Mesenteric fat pad (tissue), 1 donor: ENCODE measurements at regions not wholly inside any gene's neighbourhood (a gene's known extent, or its start where the extent isn't known, plus 50 kb on each side); places are given as distances from the start of the nearest gene placed in this dataset.

Experiments
- DNase-seq: peaks from one replicate; pipeline ENCODE4 v3.0.0-alpha.2; 2020; ENCODE audit warnings: low spot score
- donor health status: DM: yes; HTN: yes; CAD: no.

DNA sequence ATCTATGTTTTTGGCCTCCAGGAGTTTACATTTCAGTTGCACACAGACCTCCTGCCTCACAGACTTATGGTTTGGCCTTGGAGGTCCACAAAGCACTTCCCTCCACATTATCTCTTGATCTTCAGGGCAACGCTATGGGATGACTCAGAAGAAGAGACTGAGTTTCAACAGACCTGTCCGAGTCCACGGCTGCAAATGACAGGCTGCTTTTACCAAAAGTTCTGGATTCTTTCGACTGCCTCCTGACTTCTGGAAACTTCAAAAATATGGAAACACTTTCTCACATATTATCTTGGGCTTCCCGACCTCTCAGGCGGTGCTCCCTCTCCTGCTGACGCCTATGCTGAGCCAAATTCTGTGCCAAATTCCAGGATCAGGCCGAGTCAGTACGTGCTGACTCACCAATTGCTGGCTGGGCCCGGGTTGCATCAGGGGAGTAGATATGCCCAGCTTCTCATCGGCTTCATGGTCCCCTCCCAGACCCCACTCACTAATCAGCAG is 190.2 kb downstream of the BMP7 start:
- DNase-seq = no peak

DNA sequence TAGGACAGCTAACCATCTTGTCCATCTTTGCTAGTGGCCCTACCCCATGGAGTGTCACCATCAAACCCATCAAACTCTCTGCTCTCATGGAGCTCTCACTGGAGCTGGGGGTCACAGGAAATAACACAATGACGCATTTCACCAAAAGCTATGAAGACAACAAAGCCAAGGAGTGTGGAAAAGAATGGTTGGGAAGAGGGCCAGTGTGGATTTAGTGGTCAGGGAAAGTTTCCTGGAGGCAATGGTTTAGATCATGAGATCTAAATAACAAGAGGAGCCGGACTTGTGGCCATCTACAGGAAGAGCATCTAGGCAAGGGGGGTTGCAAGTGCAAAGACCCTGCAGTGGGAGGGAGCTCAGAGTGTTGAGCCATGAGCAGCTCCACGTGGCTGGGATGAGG is 189.5 kb downstream of the BMP7 start:
- DNase-seq = no peak

DNA sequence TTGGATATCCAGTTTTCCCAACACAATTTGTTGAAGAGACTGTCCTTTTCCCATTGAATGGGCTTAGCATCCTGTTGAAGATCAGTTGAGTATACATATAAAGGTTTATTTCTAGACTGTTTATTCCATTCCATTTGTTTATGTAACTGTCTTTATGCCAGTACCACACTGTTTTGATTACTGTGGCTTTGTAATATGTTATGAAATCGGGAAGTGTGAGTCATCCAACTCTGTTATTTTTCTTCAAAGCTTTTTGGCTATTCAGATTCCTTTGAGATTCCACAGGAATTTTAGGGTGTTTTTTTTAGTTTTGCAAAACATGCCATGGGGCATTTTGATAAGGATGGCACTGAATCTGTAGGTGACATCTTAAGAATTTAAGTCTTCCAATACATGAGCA is 188.3 kb downstream of the BMP7 start:
- DNase-seq = no peak

DNA sequence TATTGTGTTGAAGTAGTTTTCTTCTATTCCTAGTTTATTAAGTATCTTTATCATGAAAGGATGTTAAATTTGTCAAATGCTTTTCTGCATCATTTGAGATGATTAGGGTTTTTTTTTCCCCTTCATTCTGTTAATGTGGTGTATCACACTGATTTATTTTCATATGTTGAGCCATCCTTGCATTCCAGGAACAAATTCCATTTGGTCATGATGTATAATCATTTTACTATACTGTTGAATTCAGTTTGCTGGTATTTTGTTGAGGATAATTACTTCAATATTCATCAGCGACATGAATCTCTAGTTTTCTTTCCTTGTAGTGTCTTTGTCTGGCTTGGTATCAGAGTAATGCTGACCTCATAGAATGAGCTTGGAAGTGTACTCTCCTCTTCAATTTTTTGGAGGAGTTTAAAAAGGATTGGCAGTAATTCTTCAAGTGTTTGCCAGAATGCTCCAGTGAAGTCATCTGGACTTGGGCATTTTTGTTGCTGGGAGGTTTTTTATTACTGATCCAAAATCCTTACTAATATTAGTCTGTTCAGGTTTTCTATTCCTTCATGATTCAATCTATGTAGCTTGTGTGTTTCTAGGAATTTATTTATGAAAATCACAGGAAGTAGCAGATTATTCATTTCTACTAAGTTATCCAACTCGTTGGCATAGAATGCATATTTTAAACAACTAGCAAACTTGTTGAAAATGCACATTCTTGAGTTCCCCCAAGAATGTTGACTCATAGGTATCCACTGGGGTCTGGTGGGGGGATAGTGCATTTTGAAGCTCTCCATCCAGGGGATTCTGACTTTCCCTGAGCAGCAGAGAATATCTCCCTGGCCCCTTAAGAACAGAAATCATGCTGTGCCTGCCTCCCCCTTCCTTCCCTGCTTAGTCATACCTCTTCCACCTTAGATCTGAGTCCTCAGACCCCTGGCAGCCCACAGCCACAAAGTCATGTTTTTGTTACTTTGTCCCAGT is 187.1 kb downstream of the BMP7 start:
- DNase-seq = no peak

DNA sequence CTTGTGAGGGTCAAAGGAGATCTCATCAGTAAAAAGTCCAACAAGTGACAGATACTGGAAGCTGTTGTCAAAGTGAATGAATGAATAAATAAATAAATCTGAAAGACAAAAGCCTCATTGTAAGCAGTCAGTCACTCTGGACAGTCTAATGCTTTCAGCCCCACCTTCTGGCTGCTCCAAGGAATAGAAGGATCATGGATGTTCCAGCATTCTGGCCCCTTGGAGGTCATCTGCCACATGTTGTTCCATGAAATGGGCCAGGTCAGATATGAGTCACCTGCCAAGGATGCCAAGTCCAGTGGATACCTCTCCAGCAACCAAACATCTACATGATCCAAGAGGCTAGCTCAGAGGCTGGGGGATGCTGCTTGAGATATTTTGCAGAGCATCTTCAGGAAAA is 185.6 kb downstream of the BMP7 start:
- DNase-seq = no peak

DNA sequence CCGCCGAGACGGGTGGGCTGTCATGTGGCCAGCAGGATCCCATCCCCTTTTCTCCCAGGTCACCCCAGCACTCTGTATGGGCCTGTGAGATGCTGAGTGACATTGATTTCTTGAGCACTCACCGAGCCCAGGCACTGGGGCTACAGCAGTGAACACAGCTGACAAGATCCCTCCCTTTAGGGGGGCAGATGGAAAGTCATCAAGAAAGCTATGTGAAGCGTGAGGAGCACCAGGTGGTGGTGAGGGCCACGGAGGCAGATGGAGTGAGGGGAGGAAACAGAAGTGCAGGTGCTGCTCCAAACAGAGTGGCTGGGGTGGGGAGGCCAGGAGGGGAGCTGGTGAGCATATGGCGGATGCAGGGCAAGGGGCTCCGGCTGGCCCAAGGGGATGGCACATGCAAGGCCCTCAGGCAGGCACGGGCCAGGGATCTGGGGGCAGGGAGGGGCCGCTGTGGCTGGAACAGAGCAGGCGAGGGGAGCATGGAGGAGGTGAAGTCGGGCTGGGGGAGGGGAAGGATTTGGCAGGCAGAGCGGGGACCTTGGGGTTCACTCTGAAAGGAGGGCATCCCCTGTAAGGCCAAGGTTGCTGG is 184.0 kb downstream of the BMP7 start:
- DNase-seq = no peak

DNA sequence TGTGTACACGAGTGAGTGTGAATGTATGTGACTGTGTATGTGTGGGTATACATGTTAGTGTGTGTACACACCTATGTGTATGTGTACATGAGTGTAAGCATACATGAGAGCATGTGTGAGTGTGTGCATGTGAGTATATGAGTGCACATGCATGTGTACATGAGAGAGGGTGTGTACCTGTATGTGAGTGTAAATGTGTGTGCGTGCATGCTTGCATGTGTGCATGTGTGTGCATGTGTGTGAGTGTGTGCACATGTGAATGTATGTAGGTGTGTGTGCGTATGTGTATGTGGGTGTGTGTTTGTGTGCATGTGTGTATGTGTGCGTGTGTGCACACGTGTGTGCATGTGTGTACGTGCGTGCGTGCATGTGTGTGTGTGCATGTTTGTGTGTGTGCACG is 183.4 kb downstream of the BMP7 start:
- DNase-seq = no peak

DNA sequence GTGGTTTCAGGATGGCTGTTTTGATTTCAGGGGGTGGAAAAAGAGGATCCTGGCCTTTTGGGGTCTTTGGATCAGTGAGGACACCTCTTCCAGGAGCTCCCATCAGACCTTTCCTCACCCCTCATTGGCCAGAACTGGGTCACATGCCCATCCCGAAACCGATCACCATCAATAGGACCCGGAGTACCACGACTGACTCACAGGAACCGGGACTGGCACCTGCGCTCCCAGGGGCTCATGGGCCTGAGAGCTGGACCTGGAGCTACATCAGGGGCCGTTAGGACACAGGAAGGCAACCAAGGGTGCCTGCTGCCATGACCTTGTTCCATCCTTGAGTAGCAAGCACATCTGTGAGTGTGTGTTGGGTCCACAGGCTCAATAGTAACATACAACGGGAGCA is 180.4 kb downstream of the BMP7 start:
- no peak for DNase-seq

DNA sequence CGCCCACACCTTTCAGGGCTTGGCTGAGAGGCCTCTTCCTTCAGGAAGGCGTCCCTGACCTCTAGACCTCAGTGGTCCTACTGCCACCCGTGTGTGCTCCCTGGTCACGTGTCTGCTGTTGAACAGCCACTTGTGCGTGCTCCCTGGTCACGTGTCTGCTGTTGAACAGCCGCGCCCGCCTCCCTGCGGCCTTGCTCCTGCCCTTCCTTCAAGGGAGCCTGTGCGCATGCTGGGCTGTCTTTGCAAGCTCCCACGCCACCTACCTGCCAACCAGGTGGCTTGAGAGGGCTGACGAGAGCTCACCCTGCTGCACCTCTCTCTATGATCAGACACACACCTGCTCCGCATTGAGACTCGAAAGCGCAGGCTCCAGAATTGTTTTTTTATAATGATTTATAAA is 179.3 kb downstream of the BMP7 start:
- no peak for DNase-seq

DNA sequence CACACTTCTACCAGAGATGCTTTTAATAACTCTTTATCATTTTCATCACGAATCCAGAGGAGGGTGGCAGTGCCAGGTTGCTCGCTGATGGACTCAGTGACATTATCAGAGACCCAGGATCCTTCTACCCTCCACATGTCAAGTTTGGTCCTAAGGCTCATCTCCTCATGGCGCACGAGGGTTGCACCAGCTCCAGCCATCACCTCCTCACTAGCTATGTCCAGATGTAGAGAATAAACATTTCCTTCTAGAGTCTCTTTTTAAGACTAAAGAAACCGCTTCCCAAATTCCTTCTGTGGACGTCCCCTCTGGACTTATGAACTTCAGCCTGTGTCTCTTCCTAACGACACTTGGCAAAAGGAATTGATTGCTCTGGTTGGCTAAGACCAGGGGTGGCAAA is 178.7 kb downstream of the BMP7 start:
- no peak for DNase-seq

DNA sequence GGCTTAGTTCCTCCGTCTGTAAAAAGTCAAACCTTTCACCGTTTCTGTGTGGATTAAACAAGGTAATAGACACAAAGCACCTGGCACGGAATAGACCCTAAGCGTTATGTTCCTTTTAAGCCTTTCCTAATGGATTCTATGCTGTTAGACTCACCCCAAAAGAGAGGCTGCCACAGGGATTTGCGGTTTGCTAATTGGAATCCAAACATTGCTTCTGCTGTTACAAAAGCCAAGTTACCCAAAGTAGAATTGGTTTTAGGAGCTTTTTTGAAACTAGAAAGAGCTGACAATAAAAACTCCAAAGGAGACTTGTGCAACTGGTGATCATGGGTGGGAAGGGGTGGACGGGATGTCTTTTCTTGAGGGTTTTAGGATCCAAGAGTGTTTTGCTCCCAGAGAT is 178.0 kb downstream of the BMP7 start:
- no peak for DNase-seq

DNA sequence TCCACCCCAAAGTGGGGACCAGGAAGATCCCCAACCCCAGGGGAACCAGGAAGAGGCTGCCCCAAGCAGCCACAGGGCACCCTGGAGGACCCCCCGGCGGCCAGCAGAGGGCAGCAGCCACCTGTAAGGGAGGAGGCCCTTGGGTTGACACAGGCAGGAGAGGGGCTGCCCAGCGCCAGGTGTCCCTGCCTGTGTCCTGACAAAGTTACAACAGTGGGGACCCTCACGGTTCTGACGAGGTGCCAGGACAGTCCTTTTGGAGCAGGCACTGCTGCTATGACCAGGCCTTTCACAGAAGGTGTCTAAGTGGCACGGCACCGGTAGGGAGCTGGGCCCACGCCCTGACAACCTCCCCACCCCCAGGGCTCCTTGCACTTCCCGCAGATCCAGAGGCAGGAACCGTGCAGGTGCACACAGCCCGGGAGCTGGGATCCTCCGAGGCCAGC is 176.7 kb downstream of the BMP7 start:
- DNase-seq = no peak

DNA sequence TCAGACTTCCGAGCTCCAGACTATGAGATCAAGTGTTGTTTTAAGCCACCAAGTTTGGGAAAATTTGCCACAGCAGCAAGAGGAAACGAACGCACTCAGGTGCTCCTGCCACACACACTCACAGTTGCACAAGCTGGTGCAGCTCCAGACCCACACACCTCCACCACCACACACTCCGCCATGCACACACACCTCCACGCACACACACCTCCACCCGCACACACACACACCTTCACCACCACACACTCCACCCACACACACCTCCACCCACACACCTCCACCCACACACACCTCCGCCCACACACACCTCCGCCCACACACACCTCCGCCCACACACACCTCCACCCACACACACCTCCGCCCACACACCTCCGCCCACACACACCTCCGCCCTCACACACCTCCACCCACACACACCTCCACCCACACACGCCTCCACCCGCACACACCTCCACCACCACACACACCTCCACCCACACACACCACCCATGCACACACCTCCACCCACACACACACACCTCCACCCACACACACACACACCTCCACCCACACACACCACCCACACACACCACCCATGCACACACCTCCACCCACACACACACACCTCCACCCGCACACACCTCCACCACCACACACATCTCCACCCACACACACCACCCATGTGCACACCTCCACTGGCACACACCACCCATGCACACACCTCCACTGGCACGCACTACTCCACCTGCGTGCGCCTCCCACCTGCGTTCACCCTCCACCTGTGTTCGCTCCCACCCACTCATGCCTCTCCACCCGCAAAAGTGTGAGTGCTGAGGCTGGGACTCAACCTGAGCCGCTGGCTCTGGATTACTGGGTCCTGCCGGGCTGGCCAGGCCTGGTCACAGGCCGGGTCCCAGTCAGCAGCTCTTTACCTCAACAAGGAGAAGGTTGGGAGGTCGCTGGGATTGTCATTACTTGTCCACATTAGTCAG is 175.6 kb downstream of the BMP7 start:
- no peak for DNase-seq

DNA sequence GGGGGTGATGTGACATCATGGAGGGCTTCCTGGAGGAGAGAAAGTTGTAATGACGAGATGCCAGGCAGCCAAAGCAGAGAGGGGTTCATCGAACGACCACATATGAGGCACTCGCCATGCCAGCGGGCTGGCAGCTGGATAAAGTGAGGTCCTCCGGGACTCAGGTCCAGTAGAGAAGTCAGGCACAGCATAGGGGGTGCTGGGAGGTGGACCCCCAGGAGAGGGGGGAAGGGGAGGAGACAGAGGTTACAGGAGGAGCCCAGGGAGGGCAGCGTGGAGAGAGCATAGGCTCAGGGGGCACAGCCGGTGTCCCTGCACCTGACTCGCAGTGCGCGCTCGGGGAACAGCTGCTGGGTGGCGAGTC is 174.7 kb downstream of the BMP7 start:
- DNase-seq = no peak

DNA sequence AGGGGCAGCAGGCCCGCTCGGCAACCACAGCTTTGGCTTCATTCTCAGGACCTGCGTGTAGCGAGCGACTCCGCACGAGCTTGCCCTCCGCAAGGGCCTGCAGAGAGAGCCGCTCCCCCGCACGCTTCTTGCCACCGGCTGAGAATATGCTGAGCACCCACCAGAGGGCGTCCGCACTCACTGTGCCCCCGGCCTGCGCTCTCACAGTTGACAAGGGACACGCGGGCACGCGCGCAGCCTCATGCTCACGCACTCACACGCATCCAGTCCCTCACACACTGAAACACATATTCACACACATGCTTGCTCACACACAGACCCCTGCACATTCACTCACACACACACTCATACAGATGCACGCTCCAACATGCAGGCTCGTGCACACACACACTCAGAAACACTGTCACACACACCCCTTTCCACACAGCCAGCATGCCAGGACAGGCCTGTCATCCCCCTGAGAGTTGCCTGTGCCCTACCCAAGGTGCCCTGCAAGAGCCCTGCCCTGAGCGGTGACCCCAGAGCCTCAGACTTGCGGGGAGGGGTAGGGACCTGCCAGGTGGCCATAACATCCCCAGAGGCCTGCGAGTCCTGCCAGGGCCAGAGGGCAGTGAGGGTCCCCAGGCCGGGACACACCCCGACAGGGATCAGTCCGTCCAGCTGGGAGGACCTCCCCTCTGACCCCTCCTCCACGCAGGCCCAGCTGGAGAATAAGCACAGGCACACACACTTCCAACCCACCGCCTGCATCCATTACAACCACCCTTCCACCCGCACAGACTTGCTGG is 174.1 kb downstream of the BMP7 start:
- no peak for DNase-seq

DNA sequence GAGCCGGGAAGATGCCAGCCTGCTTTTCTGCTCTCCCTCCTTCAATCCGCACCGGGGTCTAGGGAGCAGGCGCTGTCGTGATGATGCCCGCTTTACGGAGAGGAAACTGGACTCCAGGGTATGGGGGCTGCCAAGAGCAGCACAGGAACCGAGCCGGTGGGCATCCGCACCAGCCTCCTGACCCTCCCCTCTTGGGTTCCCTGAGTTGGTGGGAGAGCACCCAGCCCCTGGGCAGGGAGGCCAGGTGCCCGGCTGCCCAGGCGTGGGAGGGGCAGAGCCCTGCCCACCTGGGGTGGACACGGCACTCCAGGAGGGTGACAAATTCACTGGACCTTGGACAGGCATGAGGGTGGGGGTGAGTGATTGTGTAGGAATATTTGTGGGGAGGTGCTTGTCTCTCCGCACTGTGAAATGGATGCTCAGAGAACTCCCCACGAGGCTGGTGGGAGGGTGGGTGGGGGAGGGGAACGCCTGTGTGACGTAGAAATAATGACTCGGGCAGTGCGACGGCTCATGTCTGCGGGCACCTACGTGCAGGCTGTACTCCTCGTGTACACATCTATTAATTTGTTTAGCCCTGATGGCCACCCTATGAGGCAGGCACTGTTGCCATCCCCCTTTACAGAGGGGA is 173.4 kb downstream of the BMP7 start:
- DNase-seq = no peak

DNA sequence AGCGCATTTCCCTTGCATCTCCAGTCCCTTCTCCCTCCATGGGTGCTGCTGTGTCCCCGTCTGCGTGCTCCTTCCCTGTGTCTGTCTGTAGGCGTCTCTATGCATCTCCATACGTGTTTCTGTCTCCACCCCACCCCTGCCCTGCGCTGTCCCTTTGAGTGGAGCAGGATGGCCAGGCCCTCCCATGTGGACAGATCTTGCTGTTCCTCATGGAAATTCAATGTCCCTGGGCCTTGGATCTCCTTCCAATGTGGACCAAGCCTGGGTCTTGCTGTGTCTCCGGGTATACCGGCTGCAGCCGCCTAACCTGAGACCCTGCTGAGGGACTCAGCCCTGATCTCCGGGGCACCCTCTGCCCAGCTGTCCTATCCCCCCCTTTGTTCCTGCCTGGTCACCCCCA is 172.7 kb downstream of the BMP7 start:
- DNase-seq = no peak

DNA sequence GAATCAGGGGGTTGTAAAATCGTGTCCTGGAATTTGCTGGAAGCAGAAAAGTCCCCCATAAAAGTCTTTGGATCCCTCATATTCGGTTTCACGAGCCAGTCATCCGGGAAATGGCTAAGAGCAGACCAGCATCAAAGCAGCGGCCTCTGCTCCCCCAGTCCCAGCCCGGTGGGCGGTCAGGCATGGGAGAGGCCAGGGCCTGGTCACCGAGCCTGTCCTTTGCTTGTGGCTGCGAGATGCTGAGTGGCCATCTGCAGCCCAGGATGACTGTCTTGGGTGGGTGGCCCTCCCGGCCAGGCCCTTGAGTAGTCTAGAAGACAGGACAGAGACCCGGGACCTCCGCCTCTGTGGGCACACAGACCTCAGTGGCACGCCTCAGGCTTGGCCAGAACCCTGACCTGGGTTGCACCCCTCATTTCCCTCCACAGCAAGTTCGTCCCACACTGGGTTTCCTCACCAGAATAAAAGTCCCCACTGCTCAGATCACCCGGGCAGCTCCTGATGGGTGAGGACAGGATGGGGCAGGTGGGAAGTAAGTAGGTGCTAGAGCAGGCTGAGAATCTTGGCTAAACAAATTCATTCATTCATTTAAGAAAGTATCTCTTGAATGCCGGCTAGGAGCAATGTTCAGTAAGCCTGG is 172.1 kb downstream of the BMP7 start:
- no peak for DNase-seq

DNA sequence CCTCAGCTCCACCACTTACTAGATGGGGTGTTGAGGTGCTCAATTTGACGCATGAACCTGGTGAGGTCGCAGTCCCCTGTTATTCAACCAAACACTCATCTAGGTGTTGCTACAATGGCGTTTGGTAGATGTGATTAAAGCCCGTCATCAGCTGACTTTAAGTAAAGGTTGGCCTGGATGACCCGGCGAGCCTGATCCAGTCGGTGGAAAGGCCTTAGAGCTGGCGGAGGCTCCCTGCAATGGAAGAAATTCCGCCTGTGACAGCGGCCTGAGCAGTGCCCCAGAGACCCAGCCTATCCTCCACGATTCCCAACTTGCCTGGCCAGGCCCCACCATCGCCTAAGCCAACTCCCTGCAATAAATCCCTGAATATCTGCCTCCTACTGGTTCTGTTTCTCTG is 171.4 kb downstream of the BMP7 start:
- no peak for DNase-seq

DNA sequence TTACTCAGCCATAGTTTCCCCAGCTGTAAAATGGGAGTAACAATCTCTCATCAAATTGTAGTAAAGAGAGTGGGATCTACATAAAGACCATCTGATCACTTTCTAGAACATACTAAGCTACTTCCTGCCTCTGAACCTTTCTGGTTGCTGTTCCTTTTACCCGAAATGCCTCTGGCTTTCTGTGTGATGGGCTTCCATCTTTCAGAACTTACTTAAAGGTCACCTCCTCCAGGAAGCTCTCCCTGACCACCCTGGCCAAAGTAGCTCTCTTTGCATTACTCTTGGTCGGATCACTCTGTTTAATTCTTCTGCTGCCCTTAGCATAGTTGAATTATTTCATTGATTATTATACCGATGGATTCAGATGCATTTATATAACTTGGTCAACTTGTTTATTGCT is 171.0 kb downstream of the BMP7 start:
- DNase-seq = no peak
